Keratinocyte (primary cell): ENCODE measurements at regions not wholly inside any gene's neighbourhood (a gene's known extent, or its start where the extent isn't known, plus 50 kb on each side); places are given as distances from the start of the nearest gene placed in this dataset.

Experiments used
- DNase-seq: peaks from one replicate; pipeline ENCODE4 v3.0.0-alpha.2; 2011; ENCODE audit warnings: low read depth, missing footprints, low spot score
- FAIRE-seq: peaks from 2 replicates; lab custom pipeline; 2011; peaks lifted over from hg19 to GRCh38; lab: Jason Lieb, UNC
- H2AFZ ChIP-seq: 2 replicates; pipeline ENCODE4 v1.6.0; 2012; ENCODE audit warnings: low read length, control low read depth, inconsistent platforms; ENCODE audit not compliant: control insufficient read depth
- H3K27ac ChIP-seq: 2 replicates; pipeline ENCODE4 v1.5.1; 2011; ENCODE audit warnings: low read length; ENCODE audit not compliant: control insufficient read depth, insufficient read depth
- H3K27me3 ChIP-seq: 3 replicates; pipeline ENCODE4 v1.6.0; 2011; ENCODE audit warnings: low read length; ENCODE audit not compliant: control insufficient read depth, insufficient read depth; ENCODE audit errors: extremely low read depth
- H3K36me3 ChIP-seq, 2 experiments: 2 replicates in 1 of 2; 3 replicates in 1 of 2; pipeline ENCODE4 v1.5.1; 2011; ENCODE audit warnings: low read length in 2 of 2, mild to moderate bottlenecking in 1 of 2; ENCODE audit not compliant: control insufficient read depth in 2 of 2, insufficient read depth in 2 of 2; ENCODE audit errors: extremely low read depth in 1 of 2
- H3K4me1 ChIP-seq: 3 replicates; pipeline ENCODE4 v1.5.1; 2011; ENCODE audit warnings: low read length; ENCODE audit not compliant: control insufficient read depth, insufficient read depth; ENCODE audit errors: extremely low read depth
- H3K4me2 ChIP-seq: 3 replicates; pipeline ENCODE4 v1.6.0; 2011; ENCODE audit warnings: low read depth, low read length; ENCODE audit not compliant: control insufficient read depth, insufficient read depth; ENCODE audit errors: extremely low read depth
- H3K4me3 ChIP-seq, 3 experiments: fragments of 200-600 bp in 1 of 3; sonication (generic) in 1 of 3; 2 replicates in 2 of 3; 3 replicates in 1 of 3; pipeline ENCODE4 v1.5.1; 2011 to 2016; ENCODE audit warnings: low read length in 3 of 3, mild to moderate bottlenecking in 3 of 3, control low read depth in 2 of 3, inconsistent platforms in 1 of 3, low read depth in 1 of 3, mixed read lengths in 1 of 3, mixed run types in 1 of 3, moderate library complexity in 1 of 3; ENCODE audit not compliant: control insufficient read depth in 2 of 3, insufficient read depth in 2 of 3; ENCODE audit errors: extremely low read depth in 1 of 3
- H3K79me2 ChIP-seq: 2 replicates; pipeline ENCODE4 v1.6.0; 2012; ENCODE audit warnings: low read length; ENCODE audit not compliant: control insufficient read depth, insufficient read depth
- H3K9ac ChIP-seq: 3 replicates; pipeline ENCODE4 v1.6.0; 2011; ENCODE audit warnings: low read length; ENCODE audit not compliant: control insufficient read depth, insufficient read depth; ENCODE audit errors: extremely low read depth
- H3K9me1 ChIP-seq: 3 replicates; pipeline ENCODE4 v1.6.0; 2011; ENCODE audit warnings: low read length; ENCODE audit not compliant: control insufficient read depth, insufficient read depth; ENCODE audit errors: extremely low read depth
- H3K9me3 ChIP-seq: 2 replicates; pipeline ENCODE4 v1.5.1; 2012; ENCODE audit warnings: low read depth, low read length; ENCODE audit not compliant: control insufficient read depth
- H4K20me1 ChIP-seq: 3 replicates; pipeline ENCODE4 v1.6.0; 2011; ENCODE audit warnings: low read length; ENCODE audit not compliant: control insufficient read depth, insufficient read depth; ENCODE audit errors: extremely low read depth
- CTCF ChIP-seq, 3 experiments: IDR thresholded peaks in 1 of 3; conservative IDR thresholded peaks in 1 of 3; optimal IDR thresholded peaks in 1 of 3; 2 replicates in 2 of 3; 3 replicates in 1 of 3; pipeline versions ENCODE3 to v1.5.1; 2011; ENCODE audit warnings: low read length in 3 of 3, mild to moderate bottlenecking in 3 of 3, moderate library complexity in 2 of 3, control low read depth in 1 of 3, inconsistent platforms in 1 of 3; ENCODE audit not compliant: insufficient read depth in 2 of 3; ENCODE audit errors: extremely low read depth in 1 of 3
- EZH2 ChIP-seq: IDR thresholded peaks from one replicate; pipeline ENCODE4 v1.6.1; 2012; ENCODE audit warnings: inconsistent platforms, mild to moderate bottlenecking, low read length, moderate library complexity
- dilution Hi-C: fragments of 300-500 bp; cut with MboI; formaldehyde crosslinking; loops from one replicate; pipeline ENCODE4 v1.7.0; 2020; ENCODE audit warnings: low sequenced_read_pairs; ENCODE audit not compliant: extremely low pct_ligation_motif_present

GRCh38 chr20:40565682-40566040 lies 123.4 kb downstream of the MAFB start:
- Histone ChIP-seq H3K9ac (no peak overlapping the region), H3K4me3 (no peak overlapping the region), H3K9me3 (no peaks in the 10 kb centered on the region), H3K9me1 (no peaks in the 10 kb centered on the region), H3K79me2 (no peaks in the 10 kb centered on the region), H3K4me2 (peak overlapping the region; percentile 2), H3K4me1 (peaks cover 39% of the 10 kb centered on the region), H3K27ac (no peak overlapping the region), H2AFZ (no peak overlapping the region), H3K27me3 (no peaks in the 10 kb centered on the region), H4K20me1 (no peaks in the 10 kb centered on the region), H3K36me3 (no peaks in the 10 kb centered on the region)
- FAIRE-seq (no peak), DNase-seq (no peak)
- dilution Hi-C loops: no loop called here
- no peak for TF ChIP-seq EZH2
- TF ChIP-seq CTCF (optimal IDR thresholded peaks at IDR 0.05 in 1 of 3, IDR thresholded peaks at IDR 0.05 in 1 of 3, conservative IDR thresholded peaks at IDR 0.05 in 1 of 3; ENCODE audit: extremely low read depth in 1 of 3, insufficient read depth in 2 of 3, low read length in 3 of 3): no peak

GRCh38 chr20:40565001-40565681 lies 123.9 kb downstream of the MAFB start:
- peak; percentile 87 for DNase-seq
- Histone ChIP-seq H3K36me3 (no peaks in the 10 kb centered on the region), H3K27ac (peak overlapping the region; percentile 44), H3K4me3 (no peak overlapping the region), H3K4me1 (peaks cover 39% of the 10 kb centered on the region), H2AFZ (no peak overlapping the region), H3K4me2 (peak overlapping the region; percentile 2), H3K79me2 (no peaks in the 10 kb centered on the region), H3K27me3 (no peaks in the 10 kb centered on the region), H3K9ac (no peak overlapping the region), H3K9me3 (no peaks in the 10 kb centered on the region), H3K9me1 (no peaks in the 10 kb centered on the region), H4K20me1 (no peaks in the 10 kb centered on the region)
- dilution Hi-C loops: no loop called here
- peak; percentile 100 for FAIRE-seq
- TF ChIP-seq EZH2 (no peak), CTCF (optimal IDR thresholded peaks at IDR 0.05 in 1 of 3, IDR thresholded peaks at IDR 0.05 in 1 of 3, conservative IDR thresholded peaks at IDR 0.05 in 1 of 3; ENCODE audit: extremely low read depth in 1 of 3, insufficient read depth in 2 of 3, low read length in 3 of 3) (no peak)
